ENCODE measurements at regions not wholly inside any gene's neighbourhood (a gene's known extent, or its start where the extent isn't known, plus 50 kb on each side); places are given as distances from the start of the nearest gene placed in this dataset.

DNA sequence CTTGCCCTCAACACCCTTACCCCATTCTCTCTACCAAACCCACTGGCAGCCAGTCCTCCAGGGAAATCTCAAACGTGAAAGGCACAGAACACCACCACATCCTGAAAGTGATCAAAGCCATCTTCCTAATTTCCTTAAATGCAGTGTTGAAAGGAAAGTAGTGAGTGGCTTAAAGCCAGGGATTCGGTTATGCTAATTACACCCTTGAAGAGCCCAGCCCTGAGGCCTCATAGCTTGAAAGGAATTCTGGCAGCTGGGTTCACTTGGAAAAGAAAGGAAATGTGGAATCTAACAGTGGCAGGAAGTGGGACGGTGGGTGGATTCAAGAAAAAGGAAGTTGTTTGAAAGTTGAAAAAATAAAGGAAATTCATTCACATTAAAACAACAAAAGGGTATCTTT, 73.0 kb upstream of the FICD start:
- no peaks in the 10 kb centered on the region for H3K79me2 ChIP-seq (ENCODE audit: low read length)
- TF ChIP-seq EZH2phosphoT487 (IDR thresholded peaks at IDR 0.05; ENCODE audit: low read depth), result no peak
- TF ChIP-seq CTCF (IDR thresholded peaks at IDR 0.05; ENCODE audit: low read depth, low read length), result no peak
- H4K20me1 ChIP-seq (ENCODE audit: insufficient read depth, low read length), result no peaks in the 10 kb centered on the region
- H3K4me3 ChIP-seq (ENCODE audit: low read length), result no peak overlapping the region
- no peak overlapping the region for H3K27ac ChIP-seq (ENCODE audit: low read length)
- H3K9me3 ChIP-seq (ENCODE audit: insufficient read depth, low read length), result no peaks in the 10 kb centered on the region
- peaks cover 26% of the 10 kb centered on the region for H3K27me3 ChIP-seq (ENCODE audit: low read depth, low read length)
- no peaks in the 10 kb centered on the region for H3K36me3 ChIP-seq (replicated peaks; ENCODE audit: low read depth, low read length)
- no peak overlapping the region for H3K4me2 ChIP-seq (ENCODE audit: low read length)
- no peaks in the 10 kb centered on the region for H3K4me1 ChIP-seq (ENCODE audit: low read length)
- no peak overlapping the region for H3K9ac ChIP-seq (ENCODE audit: low read length)
- no peak overlapping the region for H2AFZ ChIP-seq (ENCODE audit: low read depth, low read length)

DNA sequence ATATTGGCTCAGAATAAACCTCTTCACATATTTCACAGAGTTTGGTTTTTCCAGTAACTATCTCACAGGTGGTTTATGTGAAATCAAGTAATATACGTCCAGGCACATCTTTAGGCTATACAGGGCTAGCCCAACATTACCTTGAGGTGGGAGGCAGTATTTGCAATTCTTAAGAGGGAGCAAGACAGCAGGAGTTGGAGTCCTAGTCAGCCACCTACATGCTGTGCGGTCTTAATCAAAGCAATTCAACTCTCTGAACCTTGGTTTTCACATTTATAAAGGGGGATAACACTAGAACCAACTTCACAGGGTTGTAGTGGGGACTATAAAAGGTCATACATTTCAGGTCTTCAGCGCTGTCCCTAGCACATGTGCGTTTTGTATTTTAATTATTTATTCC, 73.5 kb upstream of the FICD start:
- no peak overlapping the region for H3K4me2 ChIP-seq (ENCODE audit: low read length)
- H3K36me3 ChIP-seq (replicated peaks; ENCODE audit: low read depth, low read length), result no peaks in the 10 kb centered on the region
- no peak overlapping the region for H3K9ac ChIP-seq (ENCODE audit: low read length)
- H3K9me3 ChIP-seq (ENCODE audit: insufficient read depth, low read length), result no peaks in the 10 kb centered on the region
- H3K79me2 ChIP-seq (ENCODE audit: low read length), result no peaks in the 10 kb centered on the region
- H3K27ac ChIP-seq (ENCODE audit: low read length), result no peak overlapping the region
- H3K27me3 ChIP-seq (ENCODE audit: low read depth, low read length), result peaks cover 21% of the 10 kb centered on the region
- no peak overlapping the region for H2AFZ ChIP-seq (ENCODE audit: low read depth, low read length)
- TF ChIP-seq CTCF (IDR thresholded peaks at IDR 0.05; ENCODE audit: low read depth, low read length) (no peak), EZH2phosphoT487 (IDR thresholded peaks at IDR 0.05; ENCODE audit: low read depth) (no peak)
- no peaks in the 10 kb centered on the region for H4K20me1 ChIP-seq (ENCODE audit: insufficient read depth, low read length)
- no peak overlapping the region for H3K4me3 ChIP-seq (ENCODE audit: low read length)
- no peaks in the 10 kb centered on the region for H3K4me1 ChIP-seq (ENCODE audit: low read length)

DNA sequence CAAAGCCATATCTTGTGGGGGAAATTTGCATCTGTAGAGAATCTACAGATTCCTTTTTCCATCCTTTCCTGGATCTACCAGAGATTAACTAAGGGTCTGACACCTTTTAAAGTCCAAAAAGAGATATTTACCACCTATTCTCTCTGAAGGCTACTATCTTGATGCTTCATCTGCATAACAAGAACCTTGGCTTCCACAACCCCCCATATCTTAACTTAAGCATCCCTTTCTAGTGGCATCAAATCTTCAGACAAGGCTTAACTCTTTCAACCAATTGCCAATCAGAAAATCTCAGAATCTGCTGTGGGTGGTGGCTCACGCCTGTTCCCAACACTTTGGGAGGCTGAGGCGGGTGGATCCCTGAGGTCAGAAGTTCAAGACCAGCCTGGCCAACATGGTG, 74.3 kb upstream of the FICD start:
- no peaks in the 10 kb centered on the region for H3K4me1 ChIP-seq (ENCODE audit: low read length)
- no peaks in the 10 kb centered on the region for H3K36me3 ChIP-seq (replicated peaks; ENCODE audit: low read depth, low read length)
- no peaks in the 10 kb centered on the region for H3K9me3 ChIP-seq (ENCODE audit: insufficient read depth, low read length)
- no peak overlapping the region for H3K4me2 ChIP-seq (ENCODE audit: low read length)
- peaks cover 18% of the 10 kb centered on the region for H3K27me3 ChIP-seq (ENCODE audit: low read depth, low read length)
- no peak overlapping the region for H3K9ac ChIP-seq (ENCODE audit: low read length)
- H4K20me1 ChIP-seq (ENCODE audit: insufficient read depth, low read length), result no peaks in the 10 kb centered on the region
- H3K79me2 ChIP-seq (ENCODE audit: low read length), result no peaks in the 10 kb centered on the region
- TF ChIP-seq EZH2phosphoT487 (IDR thresholded peaks at IDR 0.05; ENCODE audit: low read depth) (no peak), CTCF (IDR thresholded peaks at IDR 0.05; ENCODE audit: low read depth, low read length) (no peak)
- no peak overlapping the region for H3K27ac ChIP-seq (ENCODE audit: low read length)
- no peak overlapping the region for H2AFZ ChIP-seq (ENCODE audit: low read depth, low read length)
- no peak overlapping the region for H3K4me3 ChIP-seq (ENCODE audit: low read length)

DNA sequence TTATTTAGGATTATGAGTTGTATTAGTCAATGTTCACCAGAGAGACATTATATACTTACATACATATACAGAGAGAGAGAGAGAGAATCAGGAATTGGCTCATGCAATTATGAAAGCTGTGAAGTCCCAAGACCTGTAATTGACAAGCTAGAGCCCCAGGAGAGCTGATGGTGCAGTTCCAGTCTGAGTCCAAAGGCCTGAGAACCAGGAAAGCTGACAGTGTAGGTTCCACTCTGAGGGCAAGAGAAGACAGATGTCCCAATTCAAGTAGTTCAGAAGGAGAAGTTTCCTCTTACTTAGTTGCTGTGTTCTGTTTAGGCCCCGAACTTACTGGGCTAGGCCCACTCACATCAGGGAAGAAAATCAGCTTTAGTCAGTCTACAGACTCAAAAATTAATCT, 76.4 kb upstream of the FICD start:
- no peak overlapping the region for H3K9ac ChIP-seq (ENCODE audit: low read length)
- no peak overlapping the region for H2AFZ ChIP-seq (ENCODE audit: low read depth, low read length)
- no peak overlapping the region for H3K4me3 ChIP-seq (ENCODE audit: low read length)
- H3K4me1 ChIP-seq (ENCODE audit: low read length), result no peaks in the 10 kb centered on the region
- no peaks in the 10 kb centered on the region for H3K79me2 ChIP-seq (ENCODE audit: low read length)
- no peaks in the 10 kb centered on the region for H3K36me3 ChIP-seq (replicated peaks; ENCODE audit: low read depth, low read length)
- H3K4me2 ChIP-seq (ENCODE audit: low read length), result no peak overlapping the region
- no peak for TF ChIP-seq CTCF (IDR thresholded peaks at IDR 0.05; ENCODE audit: low read depth, low read length)
- TF ChIP-seq EZH2phosphoT487 (IDR thresholded peaks at IDR 0.05; ENCODE audit: low read depth), result no peak
- H4K20me1 ChIP-seq (ENCODE audit: insufficient read depth, low read length), result no peaks in the 10 kb centered on the region
- H3K27me3 ChIP-seq (ENCODE audit: low read depth, low read length), result peaks cover 22% of the 10 kb centered on the region
- no peak overlapping the region for H3K27ac ChIP-seq (ENCODE audit: low read length)
- no peaks in the 10 kb centered on the region for H3K9me3 ChIP-seq (ENCODE audit: insufficient read depth, low read length)
